ENCODE measurements at regions not wholly inside any gene's neighbourhood (a gene's known extent, or its start where the extent isn't known, plus 50 kb on each side); places are given as distances from the start of the nearest gene placed in this dataset.
A peak's percentile ranks its signal among the peaks of the same experiment; 100 is the strongest.

DNA sequence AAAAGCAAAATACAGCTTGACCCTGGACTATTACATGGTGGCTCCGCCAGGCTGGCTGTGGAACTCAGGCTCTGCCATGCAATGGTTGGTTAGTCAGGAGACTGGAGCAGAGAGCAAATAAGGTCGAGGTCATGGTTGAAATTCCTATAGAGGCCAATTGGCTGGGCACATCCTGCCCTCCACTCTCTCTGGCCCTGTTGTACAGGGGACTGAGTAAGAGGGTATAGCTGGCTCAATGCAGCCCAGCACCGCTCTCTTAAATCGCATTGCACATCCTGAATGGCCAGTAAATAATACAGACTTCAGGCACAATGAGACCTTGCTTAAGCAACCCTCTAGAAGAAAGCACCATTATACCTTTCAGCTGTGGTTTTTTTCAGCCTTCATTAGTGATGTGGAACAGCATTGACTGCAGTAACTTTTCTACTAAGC is 59.3 kb upstream of the PPP2R5A start:
- no peak for DNase-seq

DNA sequence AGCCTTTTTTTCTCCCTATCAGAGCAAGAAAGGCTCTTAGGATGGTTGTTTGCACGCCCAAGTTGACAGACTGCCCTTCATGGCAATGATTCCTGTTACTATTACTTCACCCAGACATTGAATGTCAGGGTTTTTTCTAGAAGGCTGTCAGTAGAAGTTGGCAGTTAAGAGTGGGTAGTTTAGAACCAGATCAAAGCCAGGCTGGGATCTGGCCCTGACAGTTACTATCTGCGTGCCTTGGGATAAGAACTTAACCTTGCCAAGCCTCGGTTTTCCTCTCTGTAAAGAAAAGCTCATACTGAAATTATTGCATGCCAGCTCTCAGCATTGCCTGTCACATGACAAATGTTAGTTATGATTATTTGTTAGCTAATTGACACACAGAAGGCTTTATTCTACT is 58.7 kb upstream of the PPP2R5A start:
- no peak for DNase-seq

DNA sequence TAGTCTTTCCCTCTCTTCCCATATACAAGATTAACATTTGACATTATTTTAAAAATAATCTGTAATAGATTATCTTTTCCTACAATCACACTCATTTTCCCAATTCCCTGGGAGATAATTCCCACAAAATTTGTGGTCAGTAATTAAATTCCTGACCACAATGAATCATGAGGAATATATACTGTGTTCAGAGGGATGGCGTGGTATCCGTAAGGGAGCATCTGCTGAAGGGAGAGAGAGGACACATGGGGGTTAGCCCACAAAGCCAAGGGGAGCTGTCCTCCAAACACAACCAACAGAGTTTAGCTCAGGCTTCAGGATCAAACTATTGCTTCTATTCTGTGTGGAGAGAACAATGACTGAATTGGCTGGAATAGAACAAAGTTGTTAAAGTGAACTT is 57.1 kb upstream of the PPP2R5A start:
- no peak for DNase-seq

DNA sequence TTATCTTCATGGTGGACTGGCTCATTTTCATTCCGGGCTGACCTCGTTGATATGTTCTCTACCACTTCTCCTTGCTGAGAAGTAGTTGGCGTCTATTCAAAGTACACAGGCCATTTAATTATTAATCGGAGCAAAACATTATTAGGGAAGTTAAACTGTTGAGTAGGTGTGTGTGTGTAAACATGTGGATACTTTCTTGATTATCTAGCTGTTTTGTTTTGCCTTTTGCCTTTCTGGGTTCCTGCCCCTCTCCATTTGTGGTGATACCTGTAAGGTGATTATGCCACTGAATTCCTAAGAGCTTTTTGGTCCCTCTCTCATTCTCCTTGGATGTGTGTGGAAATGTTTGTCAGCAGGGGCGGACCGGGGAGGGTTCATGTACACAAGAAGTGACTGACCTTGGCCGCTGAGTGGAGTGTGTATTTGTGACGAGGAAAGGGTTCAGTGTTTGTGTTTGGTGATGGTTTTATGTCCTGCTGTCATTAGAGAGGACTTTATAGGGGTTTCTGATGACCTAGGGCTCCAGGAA is 56.6 kb upstream of the PPP2R5A start:
- DNase-seq, result no peak

DNA sequence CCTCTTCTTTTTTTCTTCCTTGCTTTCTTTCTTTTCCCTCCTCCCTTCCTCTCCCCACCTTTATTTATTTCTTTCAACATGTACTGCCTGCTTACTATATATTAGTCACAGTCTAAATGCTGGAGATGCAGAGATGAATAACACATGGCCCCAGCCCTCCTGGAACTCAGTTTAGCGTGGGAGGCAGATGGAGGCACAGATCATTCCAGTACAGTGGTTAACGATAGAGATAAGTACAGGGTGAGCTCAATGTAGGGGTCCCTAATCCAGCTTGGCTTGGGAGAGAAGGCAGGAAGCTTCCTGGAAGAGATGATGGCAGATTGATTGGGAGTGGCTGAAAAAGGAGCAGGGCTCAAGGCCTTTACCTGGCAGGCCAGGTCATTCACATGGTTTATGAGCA is 55.6 kb upstream of the PPP2R5A start:
- no peak for DNase-seq

DNA sequence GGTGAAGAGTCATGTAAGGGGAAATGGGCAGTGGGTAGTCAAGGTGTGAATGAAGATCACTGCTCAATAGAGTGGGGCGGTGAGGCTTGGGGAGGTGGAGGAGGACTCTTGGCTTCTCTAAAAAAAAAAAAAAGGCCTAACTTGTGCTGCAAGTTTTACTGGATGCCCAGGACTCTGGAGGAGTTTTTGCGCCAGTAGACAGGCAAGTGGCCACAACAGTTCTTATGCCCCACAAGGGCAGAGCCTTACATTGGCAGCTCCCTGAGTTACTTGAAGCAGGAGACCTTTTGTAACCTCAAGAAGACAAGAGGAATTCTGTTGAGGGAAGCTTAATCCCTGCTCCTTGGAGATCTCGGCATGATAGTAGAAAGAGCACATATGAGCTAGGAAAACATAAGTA is 54.9 kb upstream of the PPP2R5A start:
- no peak for DNase-seq

DNA sequence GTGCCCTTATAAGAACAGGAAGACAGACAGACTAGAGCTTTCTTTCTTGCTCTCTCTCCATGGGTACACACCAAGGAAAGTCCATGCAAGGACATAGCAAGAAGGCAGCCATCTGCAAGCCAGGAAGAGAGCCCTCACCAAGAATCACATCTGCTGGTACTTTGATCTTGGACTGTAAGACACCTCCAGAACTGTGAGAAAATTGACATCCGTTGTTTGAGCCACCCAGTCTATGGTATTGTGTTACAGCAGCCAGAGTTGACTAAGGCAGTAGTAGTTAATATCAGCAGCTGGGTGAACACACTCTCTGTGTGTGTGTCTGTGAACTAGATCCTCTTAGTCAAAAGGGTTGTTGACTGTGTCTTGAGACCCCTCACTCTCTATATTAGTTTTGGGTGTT is 53.8 kb upstream of the PPP2R5A start:
- DNase-seq, result no peak

DNA sequence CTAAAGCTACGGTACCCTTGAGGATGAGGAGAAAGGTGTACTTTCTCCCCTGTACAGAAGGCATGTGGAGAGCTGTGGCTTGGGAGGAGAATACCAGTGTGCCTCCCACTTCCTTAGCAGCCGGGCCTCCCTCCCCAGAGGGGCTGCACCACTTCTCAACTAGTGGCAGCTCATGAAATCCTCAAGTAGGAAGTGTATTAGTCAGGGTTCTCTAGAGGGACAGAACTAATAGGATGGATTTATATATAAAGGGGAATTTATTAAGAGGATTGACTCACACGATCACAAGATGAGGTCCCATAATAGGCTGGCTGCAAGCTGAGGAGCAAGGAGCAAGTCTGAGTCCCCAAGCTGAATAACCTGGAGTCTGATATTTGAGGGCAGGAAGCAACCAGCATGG is 53.1 kb upstream of the PPP2R5A start:
- DNase-seq, result no peak

DNA sequence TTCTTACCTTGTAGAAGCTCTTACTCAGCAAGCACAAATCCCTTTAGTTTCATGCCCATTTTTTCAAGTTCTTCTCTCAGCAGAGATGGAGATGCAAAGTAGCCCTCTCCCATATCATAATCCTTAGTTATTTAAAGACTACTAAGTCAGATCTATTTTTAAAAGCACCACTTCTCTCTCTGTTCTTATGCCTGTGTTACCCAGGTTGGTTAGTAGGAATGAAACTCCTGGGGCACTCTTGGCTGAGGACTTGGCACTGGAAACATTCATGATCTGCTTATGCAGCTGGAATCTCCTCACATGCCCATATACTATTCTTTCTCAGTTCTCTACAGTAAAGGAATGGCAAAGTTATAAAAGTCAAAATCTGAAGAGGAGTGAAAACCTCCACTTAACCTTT is 51.9 kb upstream of the PPP2R5A start:
- no peak for DNase-seq

DNA sequence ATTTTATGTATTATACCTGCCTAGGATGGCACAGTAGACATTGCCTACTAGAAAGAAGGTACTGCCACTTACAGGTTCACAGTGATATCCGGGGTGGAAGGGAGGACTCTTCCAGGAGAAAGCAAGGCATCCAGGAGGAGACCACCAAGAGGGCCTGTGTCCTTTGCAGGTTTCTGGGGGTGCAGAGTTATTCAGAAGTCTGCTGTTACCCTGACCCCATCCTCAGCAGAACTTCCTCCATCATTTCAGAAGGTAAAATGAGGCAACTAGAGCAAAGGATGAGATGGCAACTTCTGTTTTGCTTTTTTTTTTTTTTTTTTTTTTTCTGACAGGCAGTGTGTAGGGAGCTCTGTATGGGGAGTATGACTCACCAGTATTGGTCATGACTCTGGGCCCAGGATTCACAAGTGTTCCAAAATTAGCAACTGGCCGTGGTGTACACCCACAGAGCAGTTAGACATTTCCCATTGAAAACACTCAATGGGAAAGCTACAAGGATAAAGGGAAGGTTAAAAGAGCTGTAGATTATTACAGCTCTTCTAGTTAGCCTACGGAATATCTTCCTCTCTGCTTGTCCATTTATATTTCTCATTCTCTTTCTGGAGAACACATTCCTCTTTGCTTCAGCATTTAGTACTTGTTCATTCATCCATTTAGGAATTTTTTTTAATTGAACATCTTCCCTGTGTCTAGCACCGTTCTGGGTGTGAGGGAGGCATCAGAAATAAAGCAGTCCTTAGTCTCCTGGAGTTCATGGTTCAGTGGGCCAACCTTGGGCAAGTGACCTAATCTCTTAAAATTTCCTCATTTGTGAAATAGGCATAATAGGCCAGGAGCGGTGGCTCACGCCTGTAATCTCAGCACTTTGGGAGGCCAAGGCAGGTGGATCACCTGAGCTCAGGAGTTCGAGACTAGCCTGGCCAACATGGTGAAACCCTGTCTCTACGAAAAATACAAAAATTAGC is 50.5 kb upstream of the PPP2R5A start:
- DNase-seq, result peak; percentile 75
